Stimulated activated naive CD8-positive, alpha-beta T cell treated with anti-CD3 and anti-CD28 coated beads, Interleukin-15, Interleukin-2, amounts not matched to agents 100 U/mL and 50 U/mL, for 24 hours (primary cell): ENCODE measurements at regions not wholly inside any gene's neighbourhood (a gene's known extent, or its start where the extent isn't known, plus 50 kb on each side); places are given as distances from the start of the nearest gene placed in this dataset.
A peak's percentile ranks its signal among the peaks of the same experiment; 100 is the strongest.
"Not testable (repeated sequence)": the region's sequence is repeated elsewhere in the genome, so short reads cannot be mapped to it uniquely, and the experiment has no call there.

Source experiments
- ATAC-seq: fragments of 150-1000 bp; cut with Tn5 transposase; one replicate; pipeline ENCODE4 v1.10.0; 2021
- DNase-seq: peaks from one replicate; pipeline ENCODE4 v3.0.0; 2021

- DNase-seq = peak; percentile 42
- ATAC-seq = peak; percentile 90
These were observed 57.1 kb upstream of the KMT2E start for GRCh38 chr7:104956753-104957450.

- ATAC-seq (no peak), DNase-seq (no peak)
These were observed 55.6 kb upstream of the KMT2E start for GRCh38 chr7:104958371-104958865.

GRCh38 chr7:104959483-104959882, 54.5 kb upstream of the KMT2E start:
- not testable (repeated sequence) for ATAC-seq, DNase-seq

GRCh38 chr7:104960741-104961448, 53.1 kb upstream of the KMT2E start:
- no peak for ATAC-seq
- no peak for DNase-seq

GRCh38 chr7:104961821-104962220, 52.2 kb upstream of the KMT2E start:
- ATAC-seq (no peak), DNase-seq (no peak)

GRCh38 chr7:104962781-104963180, 51.2 kb upstream of the KMT2E start:
- ATAC-seq = peak; percentile 66
- no peak for DNase-seq

- DNase-seq (no peak), ATAC-seq (no peak)
These were observed 50.5 kb upstream of the KMT2E start for GRCh38 chr7:104963378-104963990.

GRCh38 chr7:104963991-104964385, 50.0 kb upstream of the KMT2E start:
- DNase-seq = no peak

More at GRCh38 chr7:104963991-104964385, 50.0 kb upstream of the KMT2E start:
- no peak for ATAC-seq
